22Rv1 (cell line): ENCODE measurements at regions not wholly inside any gene's neighbourhood (a gene's known extent, or its start where the extent isn't known, plus 50 kb on each side); places are given as distances from the start of the nearest gene placed in this dataset.

Experiments
- CTCF ChIP-seq: fragments of 450-650 bp; IDR thresholded peaks from 2 replicates; pipeline ENCODE4 v1.5.1; 2017; ENCODE audit warnings: mild to moderate bottlenecking
- ZFX ChIP-seq: fragments of 450-650 bp; IDR thresholded peaks from 2 replicates; pipeline ENCODE4 v1.6.1; 2017; ENCODE audit warnings: antibody characterized with exemption, borderline replicate concordance

GRCh38 chr2:91839904-91840868 is 3031.0 kb upstream of the TEKT4 start:
- TF ChIP-seq CTCF, result no peak
- no peak for TF ChIP-seq ZFX
